ENCODE measurements at regions not wholly inside any gene's neighbourhood (a gene's known extent, or its start where the extent isn't known, plus 50 kb on each side); places are given as distances from the start of the nearest gene placed in this dataset.
"Not testable (repeated sequence)": the region's sequence is repeated elsewhere in the genome, so short reads cannot be mapped to it uniquely, and the experiment has no call there.

DNA sequence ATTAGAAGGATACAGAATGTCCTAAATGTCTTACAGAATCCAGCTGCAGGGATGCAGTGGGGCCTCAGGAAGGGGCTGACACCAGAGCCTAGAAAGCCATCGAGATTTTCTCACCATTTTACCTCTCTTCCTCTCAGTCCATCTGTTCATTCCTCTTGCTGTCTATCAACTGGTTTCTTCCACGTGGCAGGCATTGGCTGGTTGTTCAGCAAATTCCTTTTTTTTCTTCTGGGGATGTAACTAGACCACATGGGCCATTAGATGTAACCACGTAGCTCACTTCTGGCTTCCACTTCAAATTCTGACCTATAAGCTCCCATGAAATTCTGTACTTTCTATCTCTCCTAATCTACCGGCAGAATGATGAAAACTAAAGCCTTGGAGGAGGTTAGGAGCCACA is 93.6 kb upstream of the MTAP start:
- DNase-seq, result no peak

DNA sequence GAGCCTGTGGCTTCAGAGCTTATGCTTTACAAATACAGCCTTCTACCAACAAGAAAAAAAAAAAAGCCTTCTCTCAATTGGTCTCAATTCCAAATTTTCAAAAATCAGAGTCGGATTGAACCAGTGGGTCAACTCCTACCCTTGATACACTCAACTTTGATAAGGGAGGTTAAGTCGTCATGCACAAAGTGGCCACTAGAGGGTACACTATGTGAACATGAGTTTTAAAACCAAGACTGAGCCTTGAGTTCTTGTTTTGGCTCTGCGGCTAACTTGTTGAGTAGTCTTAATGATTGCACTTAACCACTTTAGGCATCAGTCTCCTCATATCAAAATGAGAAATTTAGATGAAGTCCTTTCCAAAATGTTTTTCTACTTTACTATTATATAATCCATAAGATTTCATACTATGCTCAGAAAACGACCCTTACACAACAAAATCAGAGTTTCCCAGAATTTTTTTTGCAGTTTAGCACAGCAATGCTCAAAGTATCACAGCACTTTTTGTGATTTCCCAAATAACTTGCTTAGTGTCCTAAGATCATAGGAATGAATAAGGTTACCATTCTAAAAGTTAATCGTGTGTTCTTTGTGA is 92.9 kb upstream of the MTAP start:
- no peak for DNase-seq

DNA sequence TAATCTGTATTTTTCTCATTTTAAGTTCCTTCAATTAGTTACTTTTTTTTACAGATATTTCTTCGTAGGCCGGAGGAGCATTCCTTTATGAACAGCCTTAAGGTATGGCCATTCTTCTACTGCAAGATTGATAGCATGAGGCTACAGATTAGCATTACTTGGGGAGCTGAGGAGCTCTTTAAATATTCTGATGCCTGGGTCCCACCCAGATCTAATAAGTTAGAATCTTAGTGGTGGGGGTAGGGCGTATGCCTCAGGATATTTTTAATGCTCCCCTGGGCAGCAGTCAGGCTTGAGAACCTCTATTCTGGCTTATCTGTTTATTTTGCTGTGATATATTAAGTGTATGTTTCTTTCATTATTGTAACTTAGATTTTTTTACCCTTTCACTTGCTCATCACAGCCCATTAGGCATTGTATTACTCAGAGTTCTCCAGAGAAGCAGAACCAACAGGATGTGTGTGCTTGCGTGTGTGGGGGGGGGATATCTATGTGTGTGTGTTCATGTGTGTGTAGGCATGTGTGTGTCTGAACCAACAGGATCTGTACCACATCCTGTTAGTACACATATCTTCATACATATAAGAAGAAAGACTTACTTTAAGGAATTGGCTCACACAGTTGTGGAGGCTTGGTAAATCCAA is 91.8 kb upstream of the MTAP start:
- DNase-seq, result no peak

DNA sequence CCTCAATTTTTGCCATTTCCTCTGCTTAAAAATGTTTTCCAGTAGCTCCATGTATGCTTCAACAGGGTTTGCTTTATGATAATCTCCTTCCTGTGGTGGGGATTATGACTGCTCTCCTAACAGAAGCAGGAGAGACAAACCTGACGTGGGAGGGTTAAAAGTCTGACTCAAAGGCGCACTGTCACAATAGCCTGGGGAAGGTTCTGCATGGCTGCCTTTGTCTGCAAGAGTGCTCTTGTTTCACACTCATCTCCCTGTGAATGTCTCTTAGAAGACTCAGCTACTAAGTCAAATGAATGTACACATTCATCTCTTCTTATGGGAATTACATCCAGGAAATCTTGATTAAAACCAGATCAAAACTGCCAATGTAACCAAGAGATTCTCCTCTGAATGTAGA is 90.9 kb upstream of the MTAP start:
- DNase-seq, result no peak

DNA sequence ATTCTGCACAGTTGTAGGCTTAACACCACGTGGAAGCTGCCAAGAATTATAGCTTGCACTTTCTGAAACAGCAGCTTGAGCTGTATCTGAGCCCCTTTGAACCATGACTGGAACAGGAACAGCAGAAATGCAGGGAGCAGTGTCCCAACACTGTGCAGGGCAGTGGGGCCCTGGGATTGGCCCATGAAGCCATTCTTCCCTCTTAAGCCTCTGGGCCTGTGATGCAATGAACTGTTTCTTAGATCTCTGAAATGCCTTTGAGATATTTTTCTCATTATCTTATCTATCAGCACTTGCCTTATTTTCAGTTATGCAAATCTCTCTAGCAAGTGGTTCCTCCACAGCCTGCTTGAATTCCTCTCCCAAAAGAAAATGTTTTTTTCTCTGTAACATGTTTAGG is 87.0 kb upstream of the MTAP start:
- DNase-seq, result no peak

DNA sequence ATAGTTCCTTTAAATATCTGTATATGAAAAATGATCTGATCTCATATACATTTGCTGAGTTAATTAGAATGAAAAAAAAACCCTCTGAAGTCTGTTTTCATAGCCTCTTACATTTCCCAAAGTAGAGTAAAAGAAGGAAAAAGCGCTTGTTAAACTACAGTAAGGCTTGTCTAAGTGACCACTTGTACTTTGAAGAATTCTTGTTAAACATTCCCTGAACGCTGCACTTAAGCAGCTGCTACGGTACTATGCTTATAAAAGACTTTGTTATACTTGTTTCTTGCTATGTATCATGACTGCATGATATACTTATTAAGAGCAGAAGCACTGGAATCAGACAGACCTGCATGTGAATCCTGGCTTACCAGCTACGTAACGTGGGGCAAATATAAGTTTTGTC is 81.7 kb upstream of the MTAP start:
- no peak for DNase-seq

DNA sequence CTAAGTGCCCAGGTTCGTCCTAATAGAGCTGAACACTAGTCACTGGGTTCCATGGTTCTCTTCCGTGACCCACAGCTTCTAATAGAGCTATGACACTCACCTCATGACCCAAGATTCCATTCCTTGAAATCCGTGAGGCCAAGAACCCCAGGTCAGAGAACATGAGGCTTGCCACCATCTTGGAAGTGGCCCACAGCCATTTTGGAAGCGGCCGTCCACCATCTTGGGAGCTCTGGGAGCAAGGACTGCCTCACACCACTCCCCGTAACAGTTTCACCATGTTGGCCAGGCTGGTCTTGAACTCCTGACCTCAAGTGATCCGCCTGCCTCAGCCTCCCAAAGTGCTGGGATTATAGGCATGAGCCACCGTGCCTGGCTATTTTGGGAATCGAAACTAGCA is 75.0 kb upstream of the MTAP start:
- DNase-seq, result not testable (repeated sequence)

DNA sequence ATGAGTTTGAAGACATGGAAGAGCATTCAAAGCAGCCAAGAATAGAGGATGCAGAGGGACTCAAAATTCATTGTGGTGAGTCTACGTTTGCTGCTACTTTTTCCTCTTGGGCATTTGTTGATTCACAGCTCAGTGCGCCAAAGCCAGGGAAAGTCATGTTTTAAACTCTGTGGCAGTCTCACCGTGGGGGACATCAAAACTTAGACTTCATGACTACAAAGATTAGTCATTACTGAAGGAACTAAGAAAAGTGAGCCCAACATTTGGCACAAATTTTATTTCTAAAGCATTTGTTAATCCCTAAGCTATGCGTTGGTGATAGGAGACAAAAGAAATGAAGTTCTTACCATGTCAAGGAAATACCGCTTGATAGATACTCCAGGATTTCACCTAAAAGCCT is 73.7 kb upstream of the MTAP start:
- no peak for DNase-seq

DNA sequence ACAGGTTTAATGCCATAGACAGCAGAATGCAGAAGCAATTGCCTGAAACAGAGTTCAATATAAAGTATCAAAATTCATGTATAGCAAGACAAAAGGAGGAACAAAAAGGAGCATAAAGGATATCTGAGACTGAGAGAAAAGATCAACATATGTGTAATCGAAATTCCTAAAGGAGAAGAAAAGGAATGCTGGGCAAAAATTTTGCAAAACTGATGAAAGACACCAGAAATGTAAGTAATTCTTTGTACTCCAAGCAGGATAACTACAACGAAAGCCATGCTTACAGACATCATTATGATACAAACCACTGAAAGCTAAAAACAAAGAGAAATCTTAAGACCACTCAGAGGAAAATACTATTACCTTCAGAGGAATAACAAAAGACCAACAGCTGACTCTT is 72.8 kb upstream of the MTAP start:
- no peak for DNase-seq

DNA sequence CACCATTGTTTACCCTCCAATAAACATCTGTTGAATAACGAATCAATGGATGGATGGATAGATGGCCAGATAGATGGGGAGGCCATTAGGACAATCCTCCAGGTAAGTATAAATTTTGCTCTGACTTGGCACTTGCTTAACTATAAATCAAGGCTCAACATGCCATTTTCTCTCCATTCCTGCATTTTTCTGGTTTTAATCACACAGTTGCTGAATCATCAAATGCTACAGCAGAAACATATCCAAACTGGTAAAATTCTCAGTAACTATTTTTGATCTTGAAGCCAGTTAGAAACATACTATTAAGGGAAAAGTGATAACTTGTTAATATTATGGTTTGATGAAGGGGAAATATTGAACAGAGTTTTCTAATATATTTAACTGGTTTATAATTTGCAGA is 71.5 kb upstream of the MTAP start:
- no peak for DNase-seq

DNA sequence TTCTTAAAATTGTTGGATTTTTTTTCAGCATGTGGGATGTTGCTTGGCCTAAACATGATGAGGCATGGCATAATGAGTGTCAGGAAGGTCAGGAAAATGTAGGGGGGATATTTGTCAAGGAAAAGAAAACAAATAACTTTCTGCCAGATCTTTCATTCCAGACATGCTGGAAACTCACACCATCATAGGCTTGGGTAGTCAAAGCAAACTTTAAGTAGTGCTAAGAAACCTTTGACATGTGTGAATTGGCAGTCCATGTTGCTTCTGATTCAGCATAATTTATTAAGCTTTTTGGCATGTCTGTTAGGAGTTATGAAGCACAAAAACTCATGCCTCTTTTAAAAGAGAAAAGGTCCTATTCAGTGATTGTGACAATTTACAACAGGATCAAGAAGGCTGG is 61.3 kb upstream of the MTAP start:
- DNase-seq, result no peak

DNA sequence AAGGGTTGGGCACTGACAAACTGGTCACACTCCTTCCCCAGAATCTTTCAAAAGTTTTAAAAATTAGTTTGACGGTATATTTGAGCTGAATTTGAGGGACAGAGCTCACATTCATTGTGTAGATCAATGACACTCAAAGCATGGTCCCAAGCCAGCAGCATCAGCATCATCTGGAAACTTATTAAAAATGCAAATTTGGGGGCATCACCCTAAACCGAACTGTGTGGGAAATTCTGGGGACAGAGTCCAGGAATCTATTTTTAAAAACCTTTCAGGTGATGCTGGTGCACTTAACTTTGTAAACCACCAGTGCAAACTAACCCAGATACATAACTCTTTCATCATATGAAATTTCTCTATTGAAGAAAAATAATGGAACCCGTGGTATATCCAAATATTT is 58.1 kb upstream of the MTAP start:
- no peak for DNase-seq

DNA sequence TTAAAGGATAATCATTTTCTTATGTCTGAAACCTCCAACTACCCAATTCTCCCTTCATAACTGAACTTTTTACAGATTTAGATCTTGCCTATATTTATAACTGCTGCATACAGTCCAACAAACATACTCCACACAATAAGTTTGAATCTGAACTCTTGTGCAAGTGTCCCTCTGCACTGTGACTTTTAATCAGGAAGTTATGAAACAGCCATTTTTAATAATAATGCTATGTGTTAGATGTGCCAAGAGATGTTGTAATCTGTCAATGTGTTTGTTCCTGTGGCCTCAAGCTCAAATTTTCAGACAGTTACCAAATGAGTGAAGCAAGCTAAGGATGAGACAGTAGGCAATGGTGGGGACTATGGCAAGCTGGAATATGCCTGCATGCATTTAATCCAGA is 57.6 kb upstream of the MTAP start:
- DNase-seq, result no peak

DNA sequence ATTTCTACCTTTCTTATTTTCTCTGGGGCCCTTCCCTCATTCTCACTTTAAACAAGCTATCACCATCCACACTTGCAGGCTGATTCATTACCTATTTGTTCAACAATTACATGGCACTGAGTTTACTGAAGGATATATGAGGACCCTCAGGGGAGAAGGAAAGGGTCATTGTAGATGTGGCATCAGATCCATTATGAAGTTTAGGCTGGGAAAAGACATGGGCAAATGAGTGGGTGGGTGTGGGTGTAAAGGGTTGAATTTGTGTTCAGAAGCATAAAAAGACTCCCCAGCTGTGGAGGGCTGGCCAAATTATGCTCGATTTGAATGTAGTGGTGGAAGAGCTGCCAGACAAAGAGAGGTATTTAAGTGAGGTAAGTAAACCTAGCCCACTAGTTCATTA is 55.9 kb upstream of the MTAP start:
- DNase-seq, result no peak

DNA sequence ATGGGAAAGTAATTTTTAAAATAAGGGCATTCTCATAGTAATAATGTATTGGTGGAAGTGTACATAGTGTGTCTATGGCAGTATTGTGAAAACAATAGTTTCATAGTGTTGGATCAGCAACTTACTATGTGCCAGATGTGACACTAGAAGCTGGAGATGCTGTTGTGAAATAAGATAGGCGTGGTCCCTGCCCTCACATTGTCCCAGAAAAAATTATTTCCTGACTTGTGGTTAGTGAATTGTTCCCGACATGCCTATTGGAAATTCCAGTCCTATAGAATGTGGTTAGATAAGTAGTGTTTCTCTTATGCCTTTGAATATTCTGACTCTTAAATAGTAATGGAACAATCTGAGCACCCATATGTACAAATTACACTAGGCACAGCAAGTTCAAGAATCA is 55.3 kb upstream of the MTAP start:
- no peak for DNase-seq

DNA sequence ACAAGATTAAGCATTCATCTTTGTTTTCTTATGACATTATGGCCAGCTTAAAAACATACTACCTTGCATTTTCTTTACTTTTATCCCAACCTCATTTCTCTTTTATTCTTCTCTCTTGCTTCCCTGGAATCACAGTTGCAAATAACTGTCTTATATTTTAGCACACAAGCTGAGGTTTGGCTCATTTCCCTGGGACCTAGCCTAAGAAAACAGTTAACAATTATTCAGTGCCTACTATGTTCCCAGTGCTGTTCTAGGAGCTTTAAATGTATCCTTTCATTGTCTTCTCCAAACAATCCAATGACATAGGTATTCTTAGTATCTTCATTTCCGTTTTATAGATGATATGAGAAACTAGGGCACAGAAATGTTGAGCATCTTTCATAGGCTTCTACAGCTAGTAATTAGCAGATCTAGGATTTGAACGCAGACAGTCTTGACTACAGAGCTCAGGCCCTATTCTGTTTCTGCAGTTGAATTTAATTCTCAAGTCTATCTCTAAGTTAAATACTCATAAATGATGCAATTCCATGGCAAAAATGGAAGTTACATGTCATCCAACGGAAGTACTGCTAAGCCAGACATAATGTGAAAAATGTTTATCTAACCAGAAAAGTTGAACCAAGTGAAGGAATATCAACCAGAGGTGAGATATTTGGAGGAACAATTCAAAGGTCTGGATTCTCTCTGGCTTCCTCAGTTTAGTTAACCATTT is 52.3 kb upstream of the MTAP start:
- no peak for DNase-seq

DNA sequence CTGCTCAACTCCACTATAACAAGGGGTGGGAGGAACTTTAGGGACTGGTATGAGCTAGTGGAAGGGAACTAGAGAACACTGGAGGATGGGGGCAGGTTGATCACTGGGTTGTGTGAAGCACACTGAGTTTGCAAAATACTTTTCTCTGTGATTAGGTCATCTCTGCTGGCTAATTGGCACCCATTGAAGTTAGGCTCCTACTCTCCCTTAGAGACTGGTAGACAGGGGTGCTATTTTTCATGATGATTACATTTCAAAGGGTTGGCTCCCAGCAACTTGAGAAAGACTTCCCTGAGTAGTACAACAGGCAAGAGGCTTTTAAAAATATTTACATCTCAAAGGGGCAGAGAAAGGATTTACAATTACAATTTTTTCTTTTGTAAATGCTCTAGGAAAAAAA is 50.4 kb upstream of the MTAP start:
- DNase-seq, result no peak

Measured in NCI-H1048 (cell line).